SK-MEL-5 (cell line): ENCODE measurements at regions not wholly inside any gene's neighbourhood (a gene's known extent, or its start where the extent isn't known, plus 50 kb on each side); places are given as distances from the start of the nearest gene placed in this dataset.
A peak's percentile ranks its signal among the peaks of the same experiment; 100 is the strongest.
"Not testable (repeated sequence)": the region's sequence is repeated elsewhere in the genome, so short reads cannot be mapped to it uniquely, and the experiment has no call there.

Experiments
- DNase-seq: peaks from one replicate; pipeline ENCODE4 v3.0.0-alpha.2; 2016; ENCODE audit warnings: low read depth, low spot score
- in situ Hi-C: cut with HindIII; loops from 2 replicates; pipeline ENCODE4 v1.10.0; 2016; ENCODE audit warnings: low sequenced_read_pairs, high pct_unique_total_duplicates, low pct_unique_long_range_greater_than_20kb

DNA sequence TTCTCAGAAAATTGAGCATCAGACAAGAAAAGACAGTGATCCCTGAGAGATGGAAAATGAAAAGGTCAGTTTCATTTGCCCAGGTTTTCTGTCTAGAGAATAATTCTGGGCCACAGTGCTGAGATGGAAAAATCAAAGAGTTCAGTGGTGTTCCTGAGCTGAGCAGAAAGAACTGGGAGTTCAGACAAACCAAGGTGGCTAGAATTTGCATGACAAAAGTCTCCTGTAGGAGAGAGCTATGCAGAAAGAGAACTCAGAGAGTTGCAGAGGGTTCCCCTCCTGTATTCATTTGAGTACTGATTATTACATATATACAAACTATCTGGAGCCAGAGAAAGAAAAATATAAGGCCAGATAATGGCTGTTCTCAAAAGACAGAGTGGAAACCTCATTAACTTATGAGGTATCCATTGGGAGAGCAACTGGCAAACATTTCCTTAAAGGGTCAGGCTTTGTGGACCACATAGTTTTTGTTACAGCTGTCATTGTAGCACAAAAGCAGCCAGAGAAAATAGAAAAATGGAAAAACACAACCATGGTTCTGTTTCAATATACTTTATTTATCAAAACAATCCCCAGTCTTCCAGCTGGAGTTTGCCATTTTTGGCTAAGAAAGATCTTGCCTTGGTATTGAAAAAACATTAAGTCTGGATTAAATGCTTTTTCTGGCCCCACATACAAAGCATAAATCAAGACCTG, 1004.1 kb downstream of the TBL1XR1 start:
- no peak for DNase-seq
- in situ Hi-C loops: no loop called here

GRCh38 chr3:176190755-176191154, 1006.5 kb downstream of the TBL1XR1 start:
- in situ Hi-C loops: no loop called here
- DNase-seq: no peak

DNA sequence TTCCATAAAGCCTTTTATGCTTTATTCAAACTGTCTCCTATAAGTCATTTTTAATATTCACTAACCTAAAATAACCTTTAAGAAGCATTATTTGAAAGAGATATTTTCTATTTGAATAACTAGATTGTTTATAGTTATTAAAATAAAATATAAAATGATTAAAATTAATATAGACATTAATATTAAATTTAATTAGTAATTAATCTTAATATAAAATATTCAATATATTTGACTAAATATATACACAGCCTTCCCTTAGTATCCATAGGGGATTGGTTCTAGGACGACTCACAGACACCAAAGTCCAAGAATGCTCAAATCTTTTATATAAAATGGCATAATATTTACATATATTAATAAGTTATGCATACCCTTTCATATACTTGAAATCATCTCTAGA, 1014.1 kb downstream of the TBL1XR1 start:
- no peak for DNase-seq
- in situ Hi-C loops: no loop called here

DNA sequence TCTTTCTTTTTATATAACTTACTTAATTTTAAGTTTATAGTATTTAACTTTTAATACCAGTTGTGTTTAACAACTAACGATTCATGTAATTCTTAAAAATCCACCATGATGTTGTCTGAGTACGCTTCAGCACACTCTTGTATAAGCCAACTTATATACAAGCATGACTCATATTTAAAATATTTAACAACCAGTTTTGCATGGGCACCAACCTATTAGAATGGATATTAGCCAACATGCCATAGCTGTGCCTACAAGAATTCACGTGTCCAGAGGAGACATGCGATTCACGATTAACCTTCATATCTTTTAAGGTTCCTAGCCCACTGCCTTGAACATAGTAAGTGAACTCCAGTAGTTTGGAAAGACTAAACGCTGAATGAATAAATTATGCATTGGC, 1023.2 kb downstream of the TBL1XR1 start:
- DNase-seq: no peak
- in situ Hi-C loops: no loop called here

DNA sequence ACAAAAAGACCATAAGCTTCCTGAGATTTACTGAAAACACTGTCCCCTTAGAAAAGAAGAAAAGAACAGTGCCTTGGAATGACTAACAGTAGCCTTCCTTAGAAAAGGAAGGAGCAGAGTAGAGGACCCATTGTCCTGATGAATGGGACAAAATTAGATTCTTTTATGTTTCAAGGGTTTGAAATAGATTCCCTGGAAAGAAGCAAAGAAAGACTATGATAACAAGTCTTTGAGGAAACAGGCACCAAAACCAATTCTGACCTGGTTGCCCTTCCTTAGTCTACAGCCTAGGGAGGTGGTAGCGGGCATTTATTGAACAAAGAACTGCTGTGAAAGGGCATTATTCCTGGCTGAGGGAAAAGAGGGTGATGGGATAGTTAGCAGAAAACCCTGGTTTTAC, 1024.8 kb downstream of the TBL1XR1 start:
- in situ Hi-C loops: no loop called here
- DNase-seq: no peak

- DNase-seq: no peak
Observed at GRCh38 chr3:176167272-176167671, 1030.0 kb downstream of the TBL1XR1 start.

DNA sequence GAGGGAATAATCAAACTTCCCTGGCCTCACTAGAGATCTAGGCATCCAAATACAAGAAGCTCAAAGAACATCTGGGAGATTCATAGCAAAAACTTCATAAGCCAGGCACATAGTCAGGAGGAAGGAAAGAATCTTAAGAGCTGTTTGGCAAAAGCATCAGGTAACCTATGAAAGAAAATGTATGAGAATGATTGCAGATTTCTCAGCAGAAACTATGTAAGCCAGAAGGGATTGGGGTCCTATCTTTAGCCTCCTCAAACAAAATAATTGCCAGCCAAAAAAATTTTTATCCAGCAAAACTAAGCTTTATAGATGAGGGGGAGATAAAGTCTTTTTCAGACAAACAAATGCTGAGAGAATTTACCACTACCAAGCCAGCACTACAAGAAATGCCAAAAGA, 1036.3 kb downstream of the TBL1XR1 start:
- in situ Hi-C loops: no loop called here

More at GRCh38 chr3:176167272-176167671, 1030.0 kb downstream of the TBL1XR1 start:
- in situ Hi-C loops: no loop called here

DNA sequence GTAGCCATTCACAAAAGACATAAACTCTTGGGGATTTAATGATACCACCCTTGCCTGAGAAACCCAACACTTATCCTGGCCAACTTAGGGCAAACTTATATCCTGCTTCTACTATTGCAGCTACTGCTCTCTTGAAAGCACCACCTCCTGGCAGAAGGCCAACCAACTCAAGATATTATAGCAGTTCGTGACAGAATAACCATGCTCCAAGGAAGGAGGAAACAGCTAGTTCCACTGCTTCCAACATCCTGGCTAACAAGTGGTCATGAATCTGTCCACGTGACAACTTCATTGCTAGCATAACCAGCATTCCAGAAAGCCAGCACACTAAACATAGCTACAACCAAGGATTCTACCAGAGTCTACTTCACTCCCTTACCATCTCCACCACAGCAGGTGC, 1037.5 kb downstream of the TBL1XR1 start:
- DNase-seq: no peak
- in situ Hi-C loops: no loop called here

More for the DNA sequence above, 1036.3 kb downstream of the TBL1XR1 start:
- no peak for DNase-seq

DNA sequence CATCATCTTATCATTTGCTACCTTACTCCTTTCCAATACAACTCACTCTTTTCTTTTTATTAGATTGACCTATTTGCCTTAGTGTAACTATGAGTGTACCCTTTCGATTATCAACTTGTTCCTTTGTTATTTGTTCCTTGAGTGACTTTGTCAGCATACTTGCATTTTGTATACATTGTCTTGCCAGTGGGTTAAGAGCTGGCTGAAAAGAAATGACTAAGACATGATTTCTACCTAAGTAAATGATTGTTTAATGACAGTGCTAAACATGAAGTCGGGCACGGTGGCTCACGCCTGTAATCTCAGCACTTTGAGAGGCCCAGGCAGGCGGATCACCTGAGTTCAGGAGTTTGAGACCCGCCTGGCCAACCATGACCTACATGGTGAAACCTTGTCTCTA, 1042.3 kb downstream of the TBL1XR1 start:
- in situ Hi-C loops: no loop called here
- DNase-seq: no peak

GRCh38 chr3:176149567-176149966, 1047.7 kb downstream of the TBL1XR1 start:
- DNase-seq: no peak
- in situ Hi-C loops: no loop called here

DNA sequence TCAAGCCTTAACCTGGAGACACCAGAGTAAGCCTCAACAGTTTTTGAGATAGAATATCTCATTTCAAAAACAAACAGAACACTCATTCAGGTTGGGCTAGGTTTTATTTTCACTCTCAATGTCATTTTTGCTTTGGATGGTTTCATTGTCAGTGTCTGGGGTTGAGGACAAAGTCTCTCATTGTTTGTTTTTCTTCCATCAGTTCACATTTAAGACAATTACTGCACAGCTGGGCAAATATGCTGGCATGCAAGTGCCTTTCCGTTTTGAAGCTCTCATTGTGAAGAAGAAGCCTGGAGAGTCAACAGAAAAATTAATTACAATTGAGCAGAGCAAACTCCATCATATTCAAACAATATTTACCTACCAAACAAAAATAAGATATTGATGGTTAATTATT, 1050.0 kb downstream of the TBL1XR1 start:
- peak; percentile 45 for DNase-seq
- in situ Hi-C loops: no loop called here

DNA sequence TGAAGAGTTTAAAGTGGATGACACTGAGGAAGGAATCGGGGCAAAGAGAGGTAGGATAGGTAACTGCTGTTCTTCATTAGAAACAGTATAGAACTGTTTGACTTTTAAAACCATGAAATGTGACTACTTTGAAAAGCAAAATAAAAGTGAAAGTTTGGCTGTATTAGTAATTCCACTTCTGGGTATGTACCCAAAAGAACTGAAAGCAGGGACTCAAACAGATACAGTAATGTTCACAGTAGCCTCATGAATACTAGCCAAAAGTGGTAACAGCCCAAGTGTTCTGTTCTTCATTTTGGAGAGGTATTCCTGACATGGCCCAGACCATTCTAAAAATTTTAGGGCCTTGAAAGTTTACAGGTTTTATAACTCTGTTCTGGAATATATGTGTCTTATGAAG, 1055.4 kb downstream of the TBL1XR1 start:
- in situ Hi-C loops: no loop called here
- DNase-seq: no peak

DNA sequence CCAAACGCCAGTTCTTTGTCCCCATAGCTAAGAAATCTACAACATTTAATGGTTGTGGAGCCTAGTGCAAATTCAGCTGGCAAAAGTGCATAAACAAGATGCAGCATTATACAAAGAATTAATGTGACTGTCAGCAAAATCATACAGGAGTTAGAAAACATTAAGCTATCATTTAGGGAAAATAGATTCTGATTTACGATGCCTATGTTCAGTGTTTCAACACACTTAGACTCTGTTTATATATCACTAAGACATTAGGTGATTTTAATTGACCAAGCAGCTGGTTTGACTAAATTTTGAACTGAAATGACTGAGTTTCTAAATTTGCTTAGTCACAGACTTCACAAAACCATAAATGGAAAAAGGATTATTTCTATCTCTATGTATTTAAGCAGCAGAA, 1076.8 kb downstream of the TBL1XR1 start:
- DNase-seq: no peak
- in situ Hi-C loops: no loop called here

- DNase-seq: no peak
- in situ Hi-C loops: no loop called here
Observed at GRCh38 chr3:176119826-176120225, 1077.5 kb downstream of the TBL1XR1 start.

GRCh38 chr3:176106380-176106779, 1090.9 kb downstream of the TBL1XR1 start:
- in situ Hi-C loops: no loop called here
- DNase-seq: no peak

GRCh38 chr3:176097027-176097426, 1100.3 kb downstream of the TBL1XR1 start:
- in situ Hi-C loops: no loop called here
- DNase-seq: no peak

DNA sequence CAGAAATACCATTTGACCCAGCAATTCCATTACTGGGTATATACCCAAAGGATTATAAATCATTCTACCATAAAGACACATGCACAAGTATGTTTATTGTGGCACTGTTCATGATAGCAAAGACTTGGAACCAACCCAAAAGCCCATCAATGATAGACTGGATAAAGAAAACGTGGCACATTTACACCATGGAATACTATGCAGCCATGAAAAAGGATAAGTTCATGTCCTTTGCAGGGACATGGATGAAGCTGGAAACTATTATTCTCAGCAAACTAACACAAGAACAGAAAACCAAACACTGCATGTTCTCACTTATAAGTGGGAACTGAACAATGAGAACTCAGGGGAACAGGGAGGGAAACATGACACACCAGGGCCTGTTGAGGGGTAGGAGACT, 1103.4 kb downstream of the TBL1XR1 start:
- DNase-seq, in situ Hi-C loops: not testable (repeated sequence)

DNA sequence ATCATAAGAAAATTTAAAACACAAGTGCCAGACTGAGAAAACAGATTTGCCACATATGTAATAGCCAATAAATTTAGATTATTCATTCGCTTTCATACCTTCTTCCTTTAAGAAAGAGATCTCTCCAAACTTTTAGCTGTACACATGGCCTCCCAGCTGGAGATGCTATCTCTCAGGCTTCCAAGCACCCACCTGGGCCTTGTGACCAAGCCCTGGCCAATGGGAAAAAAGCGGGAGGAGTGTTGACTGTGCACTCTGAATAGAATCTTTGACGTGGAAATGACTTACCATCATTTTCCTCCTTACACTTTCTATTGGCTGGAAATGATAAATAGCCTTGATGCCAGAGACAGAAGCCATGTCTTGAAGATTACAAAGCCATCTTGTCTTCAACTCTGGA, 1106.6 kb downstream of the TBL1XR1 start:
- DNase-seq: peak; percentile 36
- in situ Hi-C loops: no loop called here

DNA sequence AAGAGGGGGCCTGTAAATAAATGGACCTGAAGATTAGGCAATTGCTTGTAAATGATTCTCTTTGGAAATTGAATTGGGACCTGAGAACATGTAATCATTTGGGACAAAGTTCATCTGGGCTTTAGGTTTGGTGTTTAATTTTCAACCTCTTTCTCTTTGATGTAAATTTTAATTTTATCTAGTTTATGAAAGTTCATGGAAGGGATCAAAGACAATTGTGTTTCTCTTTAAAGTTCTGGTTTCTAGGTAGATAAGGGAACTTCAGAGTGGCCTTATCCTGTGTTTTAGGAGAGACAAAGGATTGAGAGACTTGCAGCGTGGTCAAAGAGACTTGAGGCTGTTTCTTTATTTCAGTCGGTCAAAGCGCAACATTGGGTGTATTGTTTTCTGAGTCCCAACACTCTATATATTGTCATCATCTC, 1108.3 kb downstream of the TBL1XR1 start:
- no peak for DNase-seq
- in situ Hi-C loops: no loop called here
